Osteoblast (primary cell): ENCODE measurements at regions not wholly inside any gene's neighbourhood (a gene's known extent, or its start where the extent isn't known, plus 50 kb on each side); places are given as distances from the start of the nearest gene placed in this dataset.
"Not testable (repeated sequence)": the region's sequence is repeated elsewhere in the genome, so short reads cannot be mapped to it uniquely, and the experiment has no call there.

ENCODE experiments used
- DNase-seq: peaks from one replicate; pipeline ENCODE4 v3.0.0; 2011; ENCODE audit warnings: low spot score, mixed read lengths; ENCODE audit not compliant: insufficient read length; ENCODE audit errors: missing footprints
- H2AFZ ChIP-seq: 2 replicates; pipeline ENCODE4 v1.6.0; 2011; ENCODE audit warnings: mild to moderate bottlenecking, low read length
- H3K27ac ChIP-seq: 2 replicates; pipeline ENCODE4 v1.5.1; 2011; ENCODE audit warnings: mild to moderate bottlenecking, low read depth, low read length, moderate library complexity
- H3K27me3 ChIP-seq: 2 replicates; pipeline ENCODE4 v1.6.0; 2012; ENCODE audit warnings: mild to moderate bottlenecking, control low read depth, inconsistent platforms, low read length, moderate library complexity; ENCODE audit not compliant: insufficient read depth
- H3K36me3 ChIP-seq: 2 replicates; pipeline ENCODE4 v1.5.1; 2011; ENCODE audit warnings: mild to moderate bottlenecking, low read length, control low read depth, moderate library complexity; ENCODE audit not compliant: insufficient read depth
- H3K4me1 ChIP-seq: 2 replicates; pipeline ENCODE4 v1.5.1; 2011; ENCODE audit warnings: mild to moderate bottlenecking, low read length, control low read depth, moderate library complexity; ENCODE audit not compliant: insufficient read depth
- H3K4me2 ChIP-seq: 2 replicates; pipeline ENCODE4 v1.6.0; 2011; ENCODE audit warnings: mild to moderate bottlenecking, low read length; ENCODE audit not compliant: insufficient read depth
- H3K4me3 ChIP-seq: fragments of 200-600 bp; sonication (generic); 3 replicates; pipeline ENCODE4 v1.5.1; 2012; ENCODE audit warnings: mild to moderate bottlenecking, low read length, inconsistent platforms; ENCODE audit not compliant: insufficient read depth
- H3K79me2 ChIP-seq: 2 replicates; pipeline ENCODE4 v1.6.0; 2012; ENCODE audit warnings: mild to moderate bottlenecking, low read length, control low read depth, inconsistent platforms; ENCODE audit not compliant: insufficient read depth
- H3K9me3 ChIP-seq: 2 replicates; pipeline ENCODE4 v1.5.1; 2011; ENCODE audit warnings: low read depth, low read length, control low read depth
- H4K20me1 ChIP-seq: 2 replicates; pipeline ENCODE4 v1.6.0; 2012; ENCODE audit warnings: mild to moderate bottlenecking, low read length, control low read depth; ENCODE audit not compliant: insufficient read depth
- CTCF ChIP-seq: IDR thresholded peaks from 2 replicates; pipeline ENCODE4 v1.5.1; 2011; ENCODE audit warnings: mild to moderate bottlenecking, low read depth, low read length, moderate library complexity; ENCODE audit errors: extremely low read depth

- no peak overlapping the region for H3K27ac ChIP-seq
- no peaks in the 10 kb centered on the region for H3K79me2 ChIP-seq
- no peak for TF ChIP-seq CTCF
- H2AFZ ChIP-seq = no peak overlapping the region
- H3K4me1 ChIP-seq = peaks cover 30% of the 10 kb centered on the region
- H3K9me3 ChIP-seq = no peaks in the 10 kb centered on the region
- H4K20me1 ChIP-seq = no peaks in the 10 kb centered on the region
- H3K27me3 ChIP-seq = no peaks in the 10 kb centered on the region
- no peaks in the 10 kb centered on the region for H3K36me3 ChIP-seq
- no peak overlapping the region for H3K4me2 ChIP-seq
- H3K4me3 ChIP-seq = no peak overlapping the region
- DNase-seq = no peak
These were observed 102.0 kb upstream of the ARMC3 start for GRCh38 chr10:22825841-22826240.

- Histone ChIP-seq H4K20me1 (no peaks in the 10 kb centered on the region), H3K4me3 (peak overlapping the region; percentile 37), H2AFZ (no peak overlapping the region), H3K79me2 (no peaks in the 10 kb centered on the region), H3K4me1 (peaks cover 30% of the 10 kb centered on the region), H3K4me2 (peak overlapping the region; percentile 66), H3K9me3 (no peaks in the 10 kb centered on the region), H3K27me3 (no peaks in the 10 kb centered on the region), H3K27ac (peak overlapping the region; percentile 59), H3K36me3 (no peaks in the 10 kb centered on the region)
- peak; percentile 88 for DNase-seq
- TF ChIP-seq CTCF = no peak
These were observed 102.9 kb upstream of the ARMC3 start for GRCh38 chr10:22824984-22825383.

GRCh38 chr10:22824520-22824919 lies 103.3 kb upstream of the ARMC3 start:
- TF ChIP-seq CTCF = no peak
- Histone ChIP-seq H3K9me3 (no peaks in the 10 kb centered on the region), H3K27ac (peak overlapping the region; percentile 59), H3K4me1 (peaks cover 30% of the 10 kb centered on the region), H3K79me2 (no peaks in the 10 kb centered on the region), H3K4me3 (peak overlapping the region; percentile 37), H3K4me2 (peak overlapping the region; percentile 66), H2AFZ (no peak overlapping the region), H4K20me1 (no peaks in the 10 kb centered on the region), H3K27me3 (no peaks in the 10 kb centered on the region), H3K36me3 (no peaks in the 10 kb centered on the region)
- DNase-seq = no peak

- no peaks in the 10 kb centered on the region for H3K79me2 ChIP-seq
- no peaks in the 10 kb centered on the region for H3K9me3 ChIP-seq
- no peak overlapping the region for H3K4me3 ChIP-seq
- peak overlapping the region; percentile 15 for H3K4me2 ChIP-seq
- H2AFZ ChIP-seq = no peak overlapping the region
- peak; percentile 91 for DNase-seq
- no peaks in the 10 kb centered on the region for H3K27me3 ChIP-seq
- no peak overlapping the region for H3K27ac ChIP-seq
- H4K20me1 ChIP-seq = no peaks in the 10 kb centered on the region
- H3K36me3 ChIP-seq = no peaks in the 10 kb centered on the region
- H3K4me1 ChIP-seq = peaks cover 30% of the 10 kb centered on the region
- TF ChIP-seq CTCF = no peak
These were observed 104.7 kb upstream of the ARMC3 start for GRCh38 chr10:22823109-22823508.

- not testable (repeated sequence) for H3K36me3 ChIP-seq, H4K20me1 ChIP-seq, H3K79me2 ChIP-seq, H3K27ac ChIP-seq, H3K4me2 ChIP-seq, H3K9me3 ChIP-seq, DNase-seq, H3K27me3 ChIP-seq, H3K4me3 ChIP-seq
- peak overlapping the region; percentile 29 for H2AFZ ChIP-seq
- H3K4me1 ChIP-seq = peaks cover 35% of the 10 kb centered on the region
These were observed 105.9 kb upstream of the ARMC3 start for GRCh38 chr10:22821921-22822320.
